ENCODE measurements at regions not wholly inside any gene's neighbourhood (a gene's known extent, or its start where the extent isn't known, plus 50 kb on each side); places are given as distances from the start of the nearest gene placed in this dataset.

- DNase-seq (ENCODE audit: low spot score) = no peak
Observed at GRCh38 chr6:105851113-105851580, 235.0 kb upstream of the PRDM1 start.

- DNase-seq (ENCODE audit: low spot score) = no peak
Observed at GRCh38 chr6:105850261-105851112, 235.6 kb upstream of the PRDM1 start.

- no peak for DNase-seq (ENCODE audit: low spot score)
Observed at GRCh38 chr6:105849746-105850145, 236.4 kb upstream of the PRDM1 start.

- no peak for DNase-seq (ENCODE audit: low spot score)
Observed at GRCh38 chr6:105847433-105847832, 238.7 kb upstream of the PRDM1 start.

- DNase-seq (ENCODE audit: low spot score) = no peak
Observed at GRCh38 chr6:105844275-105844883, 241.8 kb upstream of the PRDM1 start.

- DNase-seq (ENCODE audit: low spot score) = no peak
Observed at GRCh38 chr6:105839266-105839665, 246.9 kb upstream of the PRDM1 start.

- DNase-seq (ENCODE audit: low spot score) = no peak
Observed at GRCh38 chr6:105838171-105838570, 248.0 kb upstream of the PRDM1 start.

GRCh38 chr6:105836889-105837288 is 249.2 kb upstream of the PRDM1 start:
- DNase-seq (ENCODE audit: low spot score) = no peak

GRCh38 chr6:105836379-105836778 is 249.8 kb upstream of the PRDM1 start:
- DNase-seq (ENCODE audit: low spot score) = no peak

GRCh38 chr6:105835373-105835772 is 250.8 kb upstream of the PRDM1 start:
- peak; percentile 21 for DNase-seq (ENCODE audit: low spot score)

- no peak for DNase-seq (ENCODE audit: low spot score)
Observed at GRCh38 chr6:105833959-105834947, 251.9 kb upstream of the PRDM1 start.

GRCh38 chr6:105832313-105832761 is 253.8 kb upstream of the PRDM1 start:
- no peak for DNase-seq (ENCODE audit: low spot score)

- DNase-seq (ENCODE audit: low spot score) = no peak
Observed at GRCh38 chr6:105831311-105832097, 254.6 kb upstream of the PRDM1 start.

GRCh38 chr6:105825210-105825609 is 260.9 kb upstream of the PRDM1 start:
- no peak for DNase-seq (ENCODE audit: low spot score)

- no peak for DNase-seq (ENCODE audit: low spot score)
Observed at GRCh38 chr6:105824732-105825131, 261.4 kb upstream of the PRDM1 start.

GRCh38 chr6:105821777-105822176 is 264.4 kb upstream of the PRDM1 start:
- DNase-seq (ENCODE audit: low spot score) = no peak

- DNase-seq (ENCODE audit: low spot score) = no peak
Observed at GRCh38 chr6:105821027-105821426, 265.1 kb upstream of the PRDM1 start.

GRCh38 chr6:105819745-105820144 is 266.4 kb upstream of the PRDM1 start:
- no peak for DNase-seq (ENCODE audit: low spot score)

GRCh38 chr6:105818505-105818904 is 267.6 kb upstream of the PRDM1 start:
- DNase-seq (ENCODE audit: low spot score) = no peak

- no peak for DNase-seq (ENCODE audit: low spot score)
Observed at GRCh38 chr6:105817961-105818360, 268.2 kb upstream of the PRDM1 start.

- no peak for DNase-seq (ENCODE audit: low spot score)
Observed at GRCh38 chr6:105817370-105817769, 268.8 kb upstream of the PRDM1 start.
